ENCODE measurements at regions not wholly inside any gene's neighbourhood (a gene's known extent, or its start where the extent isn't known, plus 50 kb on each side); places are given as distances from the start of the nearest gene placed in this dataset.

GRCh38 chr1:47679301-47679791 is 241.5 kb downstream of the FOXD2 start:
- TF ChIP-seq, protein P1, sequence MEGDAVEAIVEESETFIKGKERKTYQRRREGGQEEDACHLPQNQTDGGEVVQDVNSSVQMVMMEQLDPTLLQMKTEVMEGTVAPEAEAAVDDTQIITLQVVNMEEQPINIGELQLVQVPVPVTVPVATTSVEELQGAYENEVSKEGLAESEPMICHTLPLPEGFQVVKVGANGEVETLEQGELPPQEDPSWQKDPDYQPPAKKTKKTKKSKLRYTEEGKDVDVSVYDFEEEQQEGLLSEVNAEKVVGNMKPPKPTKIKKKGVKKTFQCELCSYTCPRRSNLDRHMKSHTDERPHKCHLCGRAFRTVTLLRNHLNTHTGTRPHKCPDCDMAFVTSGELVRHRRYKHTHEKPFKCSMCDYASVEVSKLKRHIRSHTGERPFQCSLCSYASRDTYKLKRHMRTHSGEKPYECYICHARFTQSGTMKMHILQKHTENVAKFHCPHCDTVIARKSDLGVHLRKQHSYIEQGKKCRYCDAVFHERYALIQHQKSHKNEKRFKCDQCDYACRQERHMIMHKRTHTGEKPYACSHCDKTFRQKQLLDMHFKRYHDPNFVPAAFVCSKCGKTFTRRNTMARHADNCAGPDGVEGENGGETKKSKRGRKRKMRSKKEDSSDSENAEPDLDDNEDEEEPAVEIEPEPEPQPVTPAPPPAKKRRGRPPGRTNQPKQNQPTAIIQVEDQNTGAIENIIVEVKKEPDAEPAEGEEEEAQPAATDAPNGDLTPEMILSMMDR (IDR thresholded peaks at IDR 0.05 in 4 of 5, conservative IDR thresholded peaks at IDR 0.05 in 1 of 5), result no peak
- TF ChIP-seq POLR2A (IDR thresholded peaks at IDR 0.05), result no peak
